Suppressor macrophage (primary cell): ENCODE measurements at regions not wholly inside any gene's neighbourhood (a gene's known extent, or its start where the extent isn't known, plus 50 kb on each side); places are given as distances from the start of the nearest gene placed in this dataset.
"Not testable (repeated sequence)": the region's sequence is repeated elsewhere in the genome, so short reads cannot be mapped to it uniquely, and the experiment has no call there.

Experiments used
- DNase-seq, 4 experiments: peaks; one replicate each; pipeline ENCODE4 v3.0.0-alpha.2; 2020 to 2022

- peak; percentile 37 to 67 (median 56) for DNase-seq
Measured at GRCh38 chr7:131021902-131022301, 287.9 kb upstream of the KLF14 start.

- peak; percentile 44 to 84 (median 65) for DNase-seq
Measured at GRCh38 chr7:131026297-131027000, 292.4 kb upstream of the KLF14 start.

GRCh38 chr7:131027287-131027773, 293.3 kb upstream of the KLF14 start:
- DNase-seq, result peak; percentile 27 to 59 (median 51)

GRCh38 chr7:131028295-131028694, 294.3 kb upstream of the KLF14 start:
- DNase-seq, result no peak

GRCh38 chr7:131029002-131029401, 295.0 kb upstream of the KLF14 start:
- DNase-seq, result no peak

GRCh38 chr7:131031099-131031868, 296.4 kb upstream of the MKLN1 start:
- DNase-seq, result no peak

GRCh38 chr7:131032786-131033185, 294.9 kb upstream of the MKLN1 start:
- DNase-seq, result peak; percentile 38 to 73 (median 61)

GRCh38 chr7:131034166-131034881, 293.4 kb upstream of the MKLN1 start:
- no peak for DNase-seq

- no peak for DNase-seq
Measured at GRCh38 chr7:131035088-131035770, 292.4 kb upstream of the MKLN1 start.

GRCh38 chr7:131038153-131038552, 289.5 kb upstream of the MKLN1 start:
- no peak for DNase-seq

- DNase-seq, result peak in 1 of 4 experiments; percentile 22
Measured at GRCh38 chr7:131039355-131039762, 288.3 kb upstream of the MKLN1 start.

GRCh38 chr7:131039836-131040235, 287.8 kb upstream of the MKLN1 start:
- no peak for DNase-seq

GRCh38 chr7:131040467-131040932, 287.2 kb upstream of the MKLN1 start:
- DNase-seq, result peak; percentile 73 to 77 (median 75)

- DNase-seq, result not testable (repeated sequence)
Measured at GRCh38 chr7:131041012-131041695, 286.5 kb upstream of the MKLN1 start.

GRCh38 chr7:131042269-131043160, 285.2 kb upstream of the MKLN1 start:
- DNase-seq, result no peak

GRCh38 chr7:131045526-131045925, 282.1 kb upstream of the MKLN1 start:
- DNase-seq, result no peak

- no peak for DNase-seq
Measured at GRCh38 chr7:131046246-131046645, 281.4 kb upstream of the MKLN1 start.

GRCh38 chr7:131047651-131048304, 279.9 kb upstream of the MKLN1 start:
- no peak for DNase-seq

GRCh38 chr7:131051304-131051703, 276.4 kb upstream of the MKLN1 start:
- DNase-seq, result no peak

GRCh38 chr7:131052285-131052904, 275.3 kb upstream of the MKLN1 start:
- peak in 1 of 4 experiments; percentile 21 for DNase-seq
